SK-N-MC (cell line): ENCODE measurements at regions not wholly inside any gene's neighbourhood (a gene's known extent, or its start where the extent isn't known, plus 50 kb on each side); places are given as distances from the start of the nearest gene placed in this dataset.

Experiments used
- EZH2 ChIP-seq: fragments of 200-600 bp; sonication (generic); IDR thresholded peaks from one replicate; pipeline ENCODE4 v1.6.1; 2017; ENCODE audit warnings: antibody characterized with exemption
- POLR2AphosphoS5 ChIP-seq: IDR thresholded peaks from 2 replicates; pipeline ENCODE4 v1.6.1; 2012; ENCODE audit warnings: mild to moderate bottlenecking, low read depth, low read length, borderline replicate concordance

DNA sequence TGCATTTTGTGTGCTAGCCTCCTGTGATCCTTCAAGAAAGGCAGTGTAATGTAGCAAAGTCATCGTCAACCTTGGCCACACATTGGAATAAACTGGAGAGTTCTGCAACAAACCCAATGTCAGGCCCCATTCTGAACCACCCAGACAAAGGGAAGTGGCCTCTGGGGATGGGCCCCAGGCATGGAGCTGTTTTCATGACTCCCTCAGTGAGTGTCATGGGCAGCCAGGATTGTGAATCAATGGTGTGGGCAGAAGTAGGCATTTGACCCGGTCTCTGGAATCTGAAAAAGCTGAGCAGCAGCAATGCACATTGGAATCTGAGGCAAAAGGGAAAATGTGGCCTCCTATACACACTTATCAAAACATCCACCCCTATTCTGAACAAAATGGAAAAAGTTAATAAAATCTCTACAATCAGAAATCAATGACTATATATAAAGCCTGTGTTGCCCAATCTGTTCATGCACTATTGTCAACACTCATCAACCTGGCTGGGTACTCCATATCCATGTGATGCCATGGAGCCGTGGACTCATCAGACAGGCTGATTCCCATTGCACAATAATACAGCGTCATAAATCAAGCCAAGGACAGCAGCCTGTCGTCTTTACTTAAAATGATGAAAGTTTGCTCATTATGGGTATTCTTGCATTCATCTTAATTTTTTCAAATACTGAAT is 134.9 kb upstream of the STMND1 start:
- TF ChIP-seq POLR2AphosphoS5 (no peak), EZH2 (no peak)
